Skeletal muscle tissue (tissue), 3 donors: ENCODE measurements at regions not wholly inside any gene's neighbourhood (a gene's known extent, or its start where the extent isn't known, plus 50 kb on each side); places are given as distances from the start of the nearest gene placed in this dataset.

Experiments
- H3K27ac ChIP-seq: one replicate; pipeline ENCODE4 v1.7.0; 2013; ENCODE audit warnings: mild to moderate bottlenecking, low read depth, low read length, inconsistent platforms
- H3K27me3 ChIP-seq, 3 donors: one replicate each; pipeline ENCODE4 v1.7.0; 2013; ENCODE audit warnings: low read length in 3 of 3; ENCODE audit not compliant: control insufficient read depth in 3 of 3, insufficient read depth in 3 of 3
- H3K36me3 ChIP-seq, 3 donors: one replicate each; pipeline ENCODE4 v1.7.0; 2013; ENCODE audit warnings: low read length in 3 of 3; ENCODE audit not compliant: control insufficient read depth in 3 of 3, insufficient read depth in 3 of 3
- H3K4me1 ChIP-seq, 3 donors: one replicate each; pipeline ENCODE4 v1.7.0; 2013; ENCODE audit warnings: low read length in 3 of 3, mild to moderate bottlenecking in 3 of 3; ENCODE audit not compliant: control insufficient read depth in 3 of 3, insufficient read depth in 3 of 3
- H3K4me3 ChIP-seq, 3 donors: one replicate each; pipeline ENCODE4 v1.7.0; 2013; ENCODE audit warnings: low read length in 3 of 3
- H3K9ac ChIP-seq, 3 donors: one replicate each; pipeline ENCODE4 v1.7.0; 2013; ENCODE audit warnings: low read length in 3 of 3, mild to moderate bottlenecking in 3 of 3, moderate library complexity in 2 of 3, low read depth in 1 of 3
- H3K9me3 ChIP-seq, 3 donors: one replicate each; pipeline ENCODE4 v1.7.0; 2013; ENCODE audit warnings: low read length in 3 of 3; ENCODE audit not compliant: control insufficient read depth in 3 of 3
- donor health status: Osteomylitis.

DNA sequence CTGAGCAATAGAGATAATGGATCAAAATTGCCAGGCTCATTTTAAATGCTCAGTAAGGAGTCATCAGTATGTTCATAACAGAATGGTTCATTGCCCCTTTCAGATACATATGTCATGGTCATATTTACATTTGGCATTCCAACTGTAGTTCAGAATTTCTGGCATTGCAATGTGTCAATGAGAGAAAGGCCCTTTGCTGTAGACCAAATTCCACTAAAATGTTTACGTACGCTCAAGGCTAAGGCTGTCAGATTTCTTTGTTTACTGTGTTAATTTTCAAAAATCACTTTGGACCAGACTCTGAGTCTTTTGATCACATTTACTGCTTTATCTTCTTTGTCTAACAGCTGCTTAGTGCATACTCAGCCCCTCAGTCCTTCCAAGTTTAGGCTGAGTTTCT is 213.5 kb downstream of the PIK3C3 start:
- Histone ChIP-seq H3K27ac (no peak overlapping the region), H3K27me3 (no peaks in the 10 kb centered on the region), H3K4me1 (no peaks in the 10 kb centered on the region), H3K36me3 (no peaks in the 10 kb centered on the region), H3K4me3 (no peak overlapping the region), H3K9me3 (no peaks in the 10 kb centered on the region), H3K9ac (no peak overlapping the region)

DNA sequence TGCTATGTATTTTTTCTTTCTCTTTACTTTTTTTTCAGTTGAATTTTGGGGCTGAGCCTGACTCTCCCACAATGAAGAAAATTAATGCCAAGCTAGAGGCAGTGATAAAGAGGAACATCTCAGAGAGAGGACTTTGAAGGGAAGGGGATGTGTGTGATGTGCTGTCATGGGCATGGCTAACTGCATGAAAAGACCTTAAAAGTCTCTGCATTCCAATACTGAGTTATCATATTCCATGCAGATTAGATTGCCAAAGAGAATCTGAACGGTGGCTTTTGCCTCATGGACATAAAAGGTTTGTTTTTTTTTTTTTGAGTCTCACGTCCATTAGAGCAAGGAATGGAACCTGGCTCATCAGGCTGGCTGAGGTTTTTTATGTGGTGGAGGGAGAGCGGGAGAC is 213.9 kb downstream of the PIK3C3 start:
- Histone ChIP-seq H3K9me3 (no peaks in the 10 kb centered on the region), H3K27me3 (no peaks in the 10 kb centered on the region), H3K4me3 (no peak overlapping the region), H3K36me3 (no peaks in the 10 kb centered on the region), H3K4me1 (no peaks in the 10 kb centered on the region), H3K27ac (no peak overlapping the region), H3K9ac (no peak overlapping the region)

DNA sequence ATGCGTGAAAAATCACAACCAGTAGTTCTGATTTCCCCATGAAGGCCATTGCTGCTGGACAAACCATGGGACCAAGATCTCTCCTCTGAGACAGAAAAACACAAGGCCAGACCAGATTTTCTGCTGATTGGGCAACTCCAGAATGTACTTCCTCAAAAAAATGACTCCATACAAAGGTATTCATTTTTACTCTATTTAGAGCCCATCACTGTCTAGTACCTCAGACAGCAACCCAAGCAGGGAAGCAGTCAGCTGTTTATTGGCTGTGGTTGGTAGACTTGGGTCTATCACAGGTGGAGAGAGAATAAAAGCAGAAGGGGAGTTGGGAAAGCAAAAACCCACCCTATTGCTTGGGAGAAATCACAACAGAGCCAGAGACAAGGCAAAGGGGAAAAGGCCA is 219.9 kb downstream of the PIK3C3 start:
- Histone ChIP-seq H3K9ac (no peak overlapping the region), H3K9me3 (no peaks in the 10 kb centered on the region), H3K27me3 (no peaks in the 10 kb centered on the region), H3K4me1 (no peaks in the 10 kb centered on the region), H3K4me3 (no peak overlapping the region), H3K27ac (no peak overlapping the region), H3K36me3 (no peaks in the 10 kb centered on the region)

DNA sequence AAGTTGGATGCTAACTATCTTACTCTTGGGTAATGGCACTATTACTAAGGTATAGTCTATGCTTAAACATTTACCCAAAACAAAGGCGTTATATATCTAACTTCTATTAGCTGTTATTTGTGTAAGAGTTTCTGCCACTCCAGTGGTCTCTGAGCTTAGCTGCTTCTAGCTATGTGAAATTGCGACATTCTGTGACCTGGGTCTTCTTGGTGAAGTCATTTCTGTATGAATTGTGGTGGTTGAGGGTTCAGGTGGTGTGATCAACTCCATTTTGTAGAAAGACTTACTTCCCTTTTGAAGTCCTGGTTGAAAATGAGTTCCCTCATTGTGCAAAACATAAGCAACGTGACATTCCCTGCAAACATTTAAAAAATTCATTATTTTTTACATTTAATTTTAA is 221.6 kb downstream of the PIK3C3 start:
- Histone ChIP-seq H3K9me3 (no peaks in the 10 kb centered on the region), H3K36me3 (no peaks in the 10 kb centered on the region), H3K27me3 (no peaks in the 10 kb centered on the region), H3K27ac (no peak overlapping the region), H3K4me1 (no peaks in the 10 kb centered on the region), H3K4me3 (no peak overlapping the region), H3K9ac (no peak overlapping the region)

DNA sequence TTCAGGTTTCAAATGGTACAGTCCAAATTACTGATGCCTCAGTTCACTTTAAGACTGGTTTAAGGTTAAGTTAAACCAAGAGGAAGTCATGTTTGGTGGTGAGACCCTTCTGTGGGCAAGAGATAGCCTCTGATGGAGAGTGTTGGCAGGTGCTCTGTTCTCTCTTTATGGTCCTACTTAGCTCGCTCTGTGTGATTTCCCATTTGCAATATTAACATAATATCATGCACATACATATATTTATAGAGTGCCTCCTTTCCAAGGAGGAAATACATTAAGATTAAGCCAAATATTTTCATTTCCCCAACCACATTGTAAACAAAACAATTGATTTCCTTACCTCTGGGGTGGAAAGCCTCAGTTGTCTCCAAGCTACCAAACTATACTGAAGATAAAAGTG is 222.4 kb downstream of the PIK3C3 start:
- Histone ChIP-seq H3K36me3 (no peaks in the 10 kb centered on the region), H3K27ac (no peak overlapping the region), H3K9ac (no peak overlapping the region), H3K9me3 (no peaks in the 10 kb centered on the region), H3K4me3 (no peak overlapping the region), H3K4me1 (no peaks in the 10 kb centered on the region), H3K27me3 (no peaks in the 10 kb centered on the region)

DNA sequence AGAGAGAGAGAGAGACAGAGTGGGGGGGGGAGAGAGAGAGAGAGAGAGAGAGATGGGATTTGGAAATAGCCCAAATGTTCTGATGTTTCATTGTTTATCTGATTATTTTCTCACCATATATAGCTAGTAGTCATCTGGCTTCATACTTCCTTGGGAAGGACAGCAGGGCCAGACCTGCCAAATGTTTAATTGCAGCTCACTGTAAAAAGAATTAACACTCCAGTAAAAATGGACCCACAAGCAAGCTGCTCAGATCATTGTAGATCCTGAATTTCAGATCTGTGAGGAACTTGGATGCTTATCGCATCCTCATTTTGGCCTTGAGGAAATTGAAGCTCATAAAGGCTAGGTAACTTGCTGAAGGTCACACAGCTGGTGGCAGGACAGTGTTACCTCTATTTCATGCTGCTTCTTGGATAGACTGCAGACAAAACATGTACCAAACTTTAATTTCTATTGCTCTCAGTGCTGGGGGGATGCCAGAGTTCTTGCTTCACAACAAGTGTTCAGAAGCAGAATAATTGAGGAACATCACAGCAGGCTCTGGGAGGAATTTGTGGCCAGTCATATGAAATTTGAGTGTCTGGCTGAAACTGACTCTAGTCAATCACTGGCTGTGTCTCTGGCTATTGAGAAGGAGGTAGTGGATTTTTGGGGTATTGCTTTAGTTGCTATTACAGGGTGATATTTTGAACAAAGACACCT is 223.5 kb downstream of the PIK3C3 start:
- Histone ChIP-seq H3K4me3 (no peak overlapping the region), H3K9me3 (no peaks in the 10 kb centered on the region), H3K9ac (no peak overlapping the region), H3K4me1 (no peaks in the 10 kb centered on the region), H3K36me3 (no peaks in the 10 kb centered on the region), H3K27ac (no peak overlapping the region), H3K27me3 (no peaks in the 10 kb centered on the region)

DNA sequence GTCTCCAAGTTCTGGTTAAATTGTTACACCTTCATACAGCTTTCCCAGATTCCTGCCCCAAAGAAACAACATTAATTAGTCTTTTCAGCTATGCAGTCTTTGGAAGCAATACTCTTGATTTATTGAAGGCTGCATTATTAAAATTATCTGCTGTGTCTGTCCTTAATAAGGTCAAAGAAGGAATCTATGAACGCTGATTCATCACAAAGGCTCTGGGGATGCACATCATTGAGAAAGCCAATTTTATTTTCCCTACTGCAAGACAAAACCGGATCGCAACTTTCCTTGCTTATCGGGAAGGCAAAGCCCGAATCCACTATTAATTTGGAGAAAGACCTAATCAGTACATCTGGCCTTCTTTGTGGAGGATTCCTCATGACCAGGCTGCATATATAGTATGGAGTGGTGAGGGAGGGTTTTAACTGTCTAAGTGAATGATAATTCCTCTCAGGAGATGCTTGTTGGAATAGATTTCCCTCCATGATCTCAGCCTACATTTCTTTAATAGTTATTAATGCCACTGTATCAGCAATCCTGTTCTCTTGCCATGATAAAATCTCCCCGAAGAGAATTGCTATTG is 224.6 kb downstream of the PIK3C3 start:
- no peaks in the 10 kb centered on the region for H3K27me3 ChIP-seq
- no peak overlapping the region for H3K4me3 ChIP-seq
- no peaks in the 10 kb centered on the region for H3K4me1 ChIP-seq
- no peaks in the 10 kb centered on the region for H3K36me3 ChIP-seq
- no peak overlapping the region for H3K9ac ChIP-seq
- no peak overlapping the region for H3K27ac ChIP-seq
- H3K9me3 ChIP-seq = no peaks in the 10 kb centered on the region

DNA sequence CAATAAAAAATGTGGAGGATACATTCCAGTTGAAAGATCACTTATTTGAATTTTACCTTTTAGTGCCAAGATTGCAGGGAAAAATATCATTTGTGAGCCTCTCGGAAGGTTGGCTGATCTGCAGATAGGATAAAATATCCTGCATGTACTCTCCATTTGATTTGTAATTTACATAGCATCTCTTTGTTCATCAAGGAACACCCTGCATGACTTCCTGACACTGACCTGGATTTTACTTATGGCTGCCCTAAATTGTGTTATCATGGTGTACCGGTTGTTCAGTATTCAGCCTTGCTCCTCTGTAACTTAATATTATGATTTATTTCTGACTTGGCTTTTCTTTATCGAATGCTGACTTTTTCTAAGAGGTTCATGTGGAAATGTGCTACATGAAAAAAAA is 226.4 kb downstream of the PIK3C3 start:
- Histone ChIP-seq H3K27ac (no peak overlapping the region), H3K9ac (no peak overlapping the region), H3K9me3 (no peaks in the 10 kb centered on the region), H3K4me1 (no peaks in the 10 kb centered on the region), H3K36me3 (no peaks in the 10 kb centered on the region), H3K27me3 (no peaks in the 10 kb centered on the region), H3K4me3 (no peak overlapping the region)

DNA sequence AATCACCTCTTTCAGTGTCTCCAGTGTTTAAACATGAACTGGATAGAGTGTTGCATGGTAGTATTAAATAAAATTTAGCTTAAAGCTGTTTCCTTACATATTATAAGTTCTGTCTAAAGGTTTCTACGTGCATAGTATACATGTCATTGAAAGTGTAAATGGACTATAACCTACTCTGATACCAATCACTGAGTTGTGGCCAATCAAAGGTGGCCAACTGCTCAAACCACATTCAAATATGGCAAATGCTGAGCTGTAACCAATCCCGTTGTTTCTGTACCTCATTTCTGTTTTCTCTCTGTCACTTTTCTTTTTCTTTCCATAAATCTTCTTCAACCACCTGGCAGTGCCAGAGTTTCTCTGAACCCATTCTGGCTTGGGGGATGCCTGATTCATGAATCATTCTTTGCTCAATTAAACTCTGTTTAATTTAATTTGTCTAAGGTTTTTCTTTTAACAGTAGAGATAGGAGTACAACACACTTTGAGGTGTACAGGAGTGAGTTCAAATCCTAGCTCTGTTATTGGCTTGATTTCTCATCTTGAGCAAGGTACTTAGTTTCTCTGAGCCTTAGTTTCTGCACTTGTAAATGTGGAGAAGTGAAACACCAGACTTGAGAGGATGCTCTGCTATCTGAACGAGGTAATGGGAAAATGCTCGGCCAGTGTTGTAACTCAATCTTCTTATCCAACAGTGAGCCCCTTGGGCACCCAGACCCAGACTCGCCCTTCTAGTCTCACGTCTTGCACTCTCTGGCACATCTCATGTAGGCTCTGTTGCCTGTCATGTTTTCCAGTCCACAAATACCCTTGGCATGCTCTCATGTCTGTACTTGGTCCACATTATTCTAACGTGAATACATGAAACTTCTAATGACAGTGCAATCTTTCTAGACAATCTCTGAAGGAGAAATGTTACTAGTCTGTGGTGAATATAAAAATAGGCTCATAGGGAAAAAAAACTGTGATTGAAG is 228.0 kb downstream of the PIK3C3 start:
- no peak overlapping the region for H3K27ac ChIP-seq
- H3K9ac ChIP-seq = no peak overlapping the region
- H3K36me3 ChIP-seq = no peaks in the 10 kb centered on the region
- no peaks in the 10 kb centered on the region for H3K27me3 ChIP-seq
- H3K4me1 ChIP-seq = no peaks in the 10 kb centered on the region
- H3K4me3 ChIP-seq = no peak overlapping the region
- no peaks in the 10 kb centered on the region for H3K9me3 ChIP-seq

DNA sequence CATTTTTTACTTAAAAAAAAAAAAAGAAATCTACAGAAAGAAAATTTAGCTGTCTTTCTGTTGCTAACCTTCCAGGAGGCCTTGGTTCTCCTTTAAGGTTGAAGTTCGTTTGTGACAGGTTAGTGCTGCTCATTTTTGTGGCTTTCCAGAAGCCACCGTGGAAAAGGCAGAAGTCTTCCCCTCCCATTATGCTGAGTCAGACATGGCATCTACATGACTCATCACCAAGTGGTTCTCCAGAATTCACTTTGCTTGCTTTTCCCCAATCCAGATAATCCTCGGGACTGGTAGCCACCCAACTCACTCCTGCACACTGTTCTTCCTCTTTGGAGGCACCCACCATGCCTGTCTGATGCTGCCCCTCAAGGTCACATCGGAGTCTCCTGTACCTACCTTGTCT is 228.7 kb downstream of the PIK3C3 start:
- Histone ChIP-seq H3K4me1 (no peaks in the 10 kb centered on the region), H3K4me3 (no peak overlapping the region), H3K9me3 (no peaks in the 10 kb centered on the region), H3K36me3 (no peaks in the 10 kb centered on the region), H3K27me3 (no peaks in the 10 kb centered on the region), H3K27ac (no peak overlapping the region), H3K9ac (no peak overlapping the region)
